ENCODE measurements at regions not wholly inside any gene's neighbourhood (a gene's known extent, or its start where the extent isn't known, plus 50 kb on each side); places are given as distances from the start of the nearest gene placed in this dataset.

- no peak for DNase-seq
- WGBS (ENCODE audit: insufficient coverage) = no CpG with 5 or more reads among the region's 3 CpGs
- H3K27ac ChIP-seq (ENCODE audit: low read length) = no peak overlapping the region
- no peaks in the 10 kb centered on the region for H3K9me3 ChIP-seq (replicated peaks; ENCODE audit: control insufficient read depth, low read depth, low read length)
- H3K4me3 ChIP-seq (ENCODE audit: low read length) = no peak overlapping the region
- no peaks in the 10 kb centered on the region for H3K36me3 ChIP-seq (ENCODE audit: control insufficient read depth, insufficient read depth, low read length)
- no peaks in the 10 kb centered on the region for H3K27me3 ChIP-seq (ENCODE audit: control insufficient read depth, insufficient read depth, low read length)
- H3K4me1 ChIP-seq (ENCODE audit: control insufficient read depth, insufficient read depth, low read length) = no peaks in the 10 kb centered on the region
Measured at GRCh38 chr2:123901256-123901655, 123.8 kb upstream of the CNTNAP5 start.

GRCh38 chr2:123906361-123906760, 118.7 kb upstream of the CNTNAP5 start:
- WGBS (ENCODE audit: insufficient coverage) = 80% methylated on average over 1 of the region's 2 CpGs
- no peaks in the 10 kb centered on the region for H3K4me1 ChIP-seq (ENCODE audit: control insufficient read depth, insufficient read depth, low read length)
- H3K4me3 ChIP-seq (ENCODE audit: low read length) = no peak overlapping the region
- no peaks in the 10 kb centered on the region for H3K36me3 ChIP-seq (ENCODE audit: control insufficient read depth, insufficient read depth, low read length)
- no peak for DNase-seq
- no peaks in the 10 kb centered on the region for H3K27me3 ChIP-seq (ENCODE audit: control insufficient read depth, insufficient read depth, low read length)
- H3K27ac ChIP-seq (ENCODE audit: low read length) = no peak overlapping the region
- H3K9me3 ChIP-seq (replicated peaks; ENCODE audit: control insufficient read depth, low read depth, low read length) = no peaks in the 10 kb centered on the region

GRCh38 chr2:123908522-123908921, 116.6 kb upstream of the CNTNAP5 start:
- WGBS (ENCODE audit: insufficient coverage) = no CpG with 5 or more reads among the region's 2 CpGs
- no peak for DNase-seq

GRCh38 chr2:123912171-123912570, 112.9 kb upstream of the CNTNAP5 start:
- Histone ChIP-seq H3K27me3 (ENCODE audit: control insufficient read depth, insufficient read depth, low read length) (no peaks in the 10 kb centered on the region), H3K9me3 (replicated peaks; ENCODE audit: control insufficient read depth, low read depth, low read length) (no peaks in the 10 kb centered on the region), H3K4me1 (ENCODE audit: control insufficient read depth, insufficient read depth, low read length) (no peaks in the 10 kb centered on the region), H3K4me3 (ENCODE audit: low read length) (no peak overlapping the region), H3K36me3 (ENCODE audit: control insufficient read depth, insufficient read depth, low read length) (no peaks in the 10 kb centered on the region), H3K27ac (ENCODE audit: low read length) (no peak overlapping the region)
- DNase-seq = no peak
- 100% methylated on average over 1 of the region's 4 CpGs for WGBS (ENCODE audit: insufficient coverage)

More at GRCh38 chr2:123908522-123908921, 116.6 kb upstream of the CNTNAP5 start:
- no peaks in the 10 kb centered on the region for H3K36me3 ChIP-seq (ENCODE audit: control insufficient read depth, insufficient read depth, low read length)
- no peaks in the 10 kb centered on the region for H3K4me1 ChIP-seq (ENCODE audit: control insufficient read depth, insufficient read depth, low read length)
- H3K27me3 ChIP-seq (ENCODE audit: control insufficient read depth, insufficient read depth, low read length) = no peaks in the 10 kb centered on the region
- H3K4me3 ChIP-seq (ENCODE audit: low read length) = no peak overlapping the region
- no peaks in the 10 kb centered on the region for H3K9me3 ChIP-seq (replicated peaks; ENCODE audit: control insufficient read depth, low read depth, low read length)
- no peak overlapping the region for H3K27ac ChIP-seq (ENCODE audit: low read length)

GRCh38 chr2:123913143-123913735, 111.8 kb upstream of the CNTNAP5 start:
- Histone ChIP-seq H3K4me3 (ENCODE audit: low read length) (no peak overlapping the region), H3K27me3 (ENCODE audit: control insufficient read depth, insufficient read depth, low read length) (no peaks in the 10 kb centered on the region)
- 81% methylated on average over 6 of the region's 8 CpGs for WGBS (ENCODE audit: insufficient coverage)

GRCh38 chr2:123915380-123915779, 109.7 kb upstream of the CNTNAP5 start:
- H3K4me3 ChIP-seq (ENCODE audit: low read length) = no peak overlapping the region
- no peaks in the 10 kb centered on the region for H3K27me3 ChIP-seq (ENCODE audit: control insufficient read depth, insufficient read depth, low read length)
- H3K27ac ChIP-seq (ENCODE audit: low read length) = no peak overlapping the region
- H3K4me1 ChIP-seq (ENCODE audit: control insufficient read depth, insufficient read depth, low read length) = no peaks in the 10 kb centered on the region
- no peaks in the 10 kb centered on the region for H3K9me3 ChIP-seq (replicated peaks; ENCODE audit: control insufficient read depth, low read depth, low read length)
- DNase-seq = no peak
- no peaks in the 10 kb centered on the region for H3K36me3 ChIP-seq (ENCODE audit: control insufficient read depth, insufficient read depth, low read length)
- no CpG with 5 or more reads among the region's 2 CpGs for WGBS (ENCODE audit: insufficient coverage)

More at GRCh38 chr2:123913143-123913735, 111.8 kb upstream of the CNTNAP5 start:
- no peak for DNase-seq
- no peaks in the 10 kb centered on the region for H3K36me3 ChIP-seq (ENCODE audit: control insufficient read depth, insufficient read depth, low read length)
- H3K27ac ChIP-seq (ENCODE audit: low read length) = no peak overlapping the region
- H3K4me1 ChIP-seq (ENCODE audit: control insufficient read depth, insufficient read depth, low read length) = no peaks in the 10 kb centered on the region
- no peaks in the 10 kb centered on the region for H3K9me3 ChIP-seq (replicated peaks; ENCODE audit: control insufficient read depth, low read depth, low read length)

GRCh38 chr2:123916051-123916450, 109.0 kb upstream of the CNTNAP5 start:
- Histone ChIP-seq H3K36me3 (ENCODE audit: control insufficient read depth, insufficient read depth, low read length) (no peaks in the 10 kb centered on the region), H3K4me3 (ENCODE audit: low read length) (no peak overlapping the region), H3K27ac (ENCODE audit: low read length) (no peak overlapping the region), H3K4me1 (ENCODE audit: control insufficient read depth, insufficient read depth, low read length) (no peaks in the 10 kb centered on the region), H3K9me3 (replicated peaks; ENCODE audit: control insufficient read depth, low read depth, low read length) (no peaks in the 10 kb centered on the region), H3K27me3 (ENCODE audit: control insufficient read depth, insufficient read depth, low read length) (no peaks in the 10 kb centered on the region)
- no peak for DNase-seq
- WGBS (ENCODE audit: insufficient coverage) = no CpG with 5 or more reads among the region's 5 CpGs

- no peak for DNase-seq
Measured at GRCh38 chr2:123916531-123916930, 108.6 kb upstream of the CNTNAP5 start.

GRCh38 chr2:123917241-123917640, 107.8 kb upstream of the CNTNAP5 start:
- no peak for DNase-seq
- Histone ChIP-seq H3K4me1 (ENCODE audit: control insufficient read depth, insufficient read depth, low read length) (no peaks in the 10 kb centered on the region), H3K27ac (ENCODE audit: low read length) (no peak overlapping the region), H3K4me3 (ENCODE audit: low read length) (no peak overlapping the region), H3K9me3 (replicated peaks; ENCODE audit: control insufficient read depth, low read depth, low read length) (no peaks in the 10 kb centered on the region), H3K27me3 (ENCODE audit: control insufficient read depth, insufficient read depth, low read length) (no peaks in the 10 kb centered on the region), H3K36me3 (ENCODE audit: control insufficient read depth, insufficient read depth, low read length) (no peaks in the 10 kb centered on the region)
- 67% methylated on average over 1 of the region's 2 CpGs for WGBS (ENCODE audit: insufficient coverage)

More at GRCh38 chr2:123916531-123916930, 108.6 kb upstream of the CNTNAP5 start:
- WGBS (ENCODE audit: insufficient coverage) = no CpG with 5 or more reads among the region's 1 CpG
- H3K36me3 ChIP-seq (ENCODE audit: control insufficient read depth, insufficient read depth, low read length) = no peaks in the 10 kb centered on the region
- no peak overlapping the region for H3K4me3 ChIP-seq (ENCODE audit: low read length)
- H3K9me3 ChIP-seq (replicated peaks; ENCODE audit: control insufficient read depth, low read depth, low read length) = no peaks in the 10 kb centered on the region
- no peaks in the 10 kb centered on the region for H3K4me1 ChIP-seq (ENCODE audit: control insufficient read depth, insufficient read depth, low read length)
- no peaks in the 10 kb centered on the region for H3K27me3 ChIP-seq (ENCODE audit: control insufficient read depth, insufficient read depth, low read length)
- H3K27ac ChIP-seq (ENCODE audit: low read length) = no peak overlapping the region

GRCh38 chr2:123928358-123928757, 96.7 kb upstream of the CNTNAP5 start:
- no peaks in the 10 kb centered on the region for H3K4me1 ChIP-seq (ENCODE audit: control insufficient read depth, insufficient read depth, low read length)
- H3K4me3 ChIP-seq (ENCODE audit: low read length) = no peak overlapping the region
- WGBS (ENCODE audit: insufficient coverage) = 40% methylated on average over 1 of the region's 2 CpGs
- H3K9me3 ChIP-seq (replicated peaks; ENCODE audit: control insufficient read depth, low read depth, low read length) = peaks cover 2% of the 10 kb centered on the region
- H3K27ac ChIP-seq (ENCODE audit: low read length) = no peak overlapping the region
- no peaks in the 10 kb centered on the region for H3K27me3 ChIP-seq (ENCODE audit: control insufficient read depth, insufficient read depth, low read length)
- H3K36me3 ChIP-seq (ENCODE audit: control insufficient read depth, insufficient read depth, low read length) = no peaks in the 10 kb centered on the region
- DNase-seq = peak; percentile 13

GRCh38 chr2:123935405-123935804, 89.7 kb upstream of the CNTNAP5 start:
- H3K4me1 ChIP-seq (ENCODE audit: control insufficient read depth, insufficient read depth, low read length) = no peaks in the 10 kb centered on the region
- WGBS (ENCODE audit: insufficient coverage) = 100% methylated on average over 2 of the region's 4 CpGs
- no peak for DNase-seq
- no peaks in the 10 kb centered on the region for H3K27me3 ChIP-seq (ENCODE audit: control insufficient read depth, insufficient read depth, low read length)
- H3K4me3 ChIP-seq (ENCODE audit: low read length) = no peak overlapping the region
- no peaks in the 10 kb centered on the region for H3K36me3 ChIP-seq (ENCODE audit: control insufficient read depth, insufficient read depth, low read length)
- H3K9me3 ChIP-seq (replicated peaks; ENCODE audit: control insufficient read depth, low read depth, low read length) = peaks cover 2% of the 10 kb centered on the region
- no peak overlapping the region for H3K27ac ChIP-seq (ENCODE audit: low read length)

Data from muscle of leg (tissue), 3 donors.